IMR-90 (cell line): ENCODE measurements at regions not wholly inside any gene's neighbourhood (a gene's known extent, or its start where the extent isn't known, plus 50 kb on each side); places are given as distances from the start of the nearest gene placed in this dataset.

Experiments used
- ATAC-seq: fragments of 200-7000 bp; cut with Tn5 transposase; 2 replicates; pipeline ENCODE4 v1.9.1; 2020; ENCODE audit warnings: low read depth, mild to moderate bottlenecking, moderate library complexity
- BruUV-seq: library from RNA; stranded (reverse); fragments of 400-500 nt; replicated peaks from 2 replicates; lab custom pipeline; 2021; lab: Mats Ljungman, UMichigan
- CTCF ChIA-PET: fragments of 300-600 bp; formaldehyde crosslinking; extraction: SDS; loops from one replicate; lab custom pipeline; 2021; ENCODE audit warnings: antibody characterized with exemption; lab: Yijun Ruan, JAX
- POLR2A ChIA-PET: fragments of 300-600 bp; sonication (Branson Sonifier 250); formaldehyde crosslinking; loops from one replicate; lab custom pipeline; 2022; ENCODE audit warnings: antibody characterized with exemption; ENCODE audit not compliant: unreplicated experiment; lab: Charles Lee
- DNase-seq: peaks from one replicate; pipeline ENCODE4 v3.0.0; 2013
- H2AFZ ChIP-seq: replicated peaks from 2 replicates; pipeline ENCODE3; 2013; ENCODE audit warnings: low read length, mild to moderate bottlenecking; ENCODE audit not compliant: poor library complexity
- H2AK5ac ChIP-seq: 2 replicates; pipeline ENCODE4 v1.6.1; 2013; ENCODE audit warnings: low read depth, low read length, inconsistent platforms
- H2AK9ac ChIP-seq: replicated peaks from 2 replicates; pipeline ENCODE3; 2013; ENCODE audit warnings: mild to moderate bottlenecking, low read depth, low read length, moderate library complexity; ENCODE audit not compliant: poor library complexity
- H2BK120ac ChIP-seq: 2 replicates; pipeline ENCODE4 v1.6.1; 2013; ENCODE audit warnings: low read depth, low read length, inconsistent platforms
- H2BK15ac ChIP-seq: 3 replicates; pipeline ENCODE4 v1.6.1; 2013; ENCODE audit warnings: low read depth, low read length, inconsistent platforms
- H2BK20ac ChIP-seq: 2 replicates; pipeline ENCODE4 v1.6.1; 2013; ENCODE audit warnings: low read depth, mild to moderate bottlenecking, inconsistent platforms, low read length, moderate library complexity
- H2BK5ac ChIP-seq: 2 replicates; pipeline ENCODE4 v1.6.1; 2013; ENCODE audit warnings: mild to moderate bottlenecking, low read depth, low read length, inconsistent platforms; ENCODE audit not compliant: poor library complexity, severe bottlenecking
- H3K14ac ChIP-seq: replicated peaks from 2 replicates; pipeline ENCODE4 v1.6.1; 2013; ENCODE audit warnings: low read depth, low read length, inconsistent platforms
- H3K18ac ChIP-seq: 2 replicates; pipeline ENCODE4 v1.6.1; 2013; ENCODE audit warnings: low read depth, low read length, control low read depth
- H3K23ac ChIP-seq: 2 replicates; pipeline ENCODE4 v1.6.1; 2013; ENCODE audit warnings: low read depth, low read length, inconsistent platforms
- H3K27ac ChIP-seq: 2 replicates; pipeline ENCODE4 v1.5.1; 2013; ENCODE audit warnings: mild to moderate bottlenecking, control low read depth, low read length; ENCODE audit not compliant: insufficient read depth
- H3K27me3 ChIP-seq: 2 replicates; pipeline ENCODE4 v1.6.1; 2013; ENCODE audit warnings: low read length; ENCODE audit not compliant: control insufficient read depth, insufficient read depth
- H3K36me3 ChIP-seq: 2 replicates; pipeline ENCODE4 v1.6.1; 2013; ENCODE audit warnings: low read length, mixed read lengths; ENCODE audit not compliant: control insufficient read depth, insufficient read depth
- H3K4ac ChIP-seq: 2 replicates; pipeline ENCODE4 v1.6.1; 2013; ENCODE audit warnings: low read depth, low read length, inconsistent platforms
- H3K4me1 ChIP-seq: 2 replicates; pipeline ENCODE4 v1.6.1; 2013; ENCODE audit warnings: low read length, mixed read lengths; ENCODE audit not compliant: control insufficient read depth, insufficient read depth
- H3K4me2 ChIP-seq: 2 replicates; pipeline ENCODE4 v1.6.1; 2013; ENCODE audit warnings: low read depth, mild to moderate bottlenecking, control low read depth, low read length, moderate library complexity
- H3K4me3 ChIP-seq: 2 replicates; pipeline ENCODE4 v1.5.1; 2013; ENCODE audit warnings: low read depth, mild to moderate bottlenecking, control low read depth, low read length, moderate library complexity; ENCODE audit not compliant: insufficient read depth
- H3K56ac ChIP-seq: 2 replicates; pipeline ENCODE4 v1.6.1; 2013; ENCODE audit warnings: low read length, inconsistent platforms; ENCODE audit not compliant: insufficient read depth; ENCODE audit errors: extremely low read depth
- H3K79me1 ChIP-seq, 2 experiments: 2 replicates each; pipeline ENCODE4 v1.6.1; 2013; ENCODE audit warnings: low read length in 2 of 2, inconsistent platforms in 1 of 2, low read depth in 1 of 2
- H3K9ac ChIP-seq: 2 replicates; pipeline ENCODE4 v1.6.1; 2013; ENCODE audit warnings: low read depth, low read length, control low read depth
- H3K9me1 ChIP-seq: 2 replicates; pipeline ENCODE4 v1.6.1; 2013; ENCODE audit warnings: low read length, inconsistent platforms; ENCODE audit not compliant: insufficient read depth
- H3K9me3 ChIP-seq: 2 replicates; pipeline ENCODE4 v1.6.1; 2013; ENCODE audit warnings: low read length; ENCODE audit not compliant: control insufficient read depth, insufficient read depth
- H4K20me1 ChIP-seq: 2 replicates; pipeline ENCODE4 v1.6.1; 2013; ENCODE audit warnings: low read length, inconsistent platforms; ENCODE audit not compliant: insufficient read depth
- H4K5ac ChIP-seq: 2 replicates; pipeline ENCODE4 v1.6.1; 2013; ENCODE audit warnings: mild to moderate bottlenecking, low read depth, low read length, control low read depth
- H4K8ac ChIP-seq, 2 experiments: 2 replicates each; pipeline ENCODE4 v1.6.1; 2013; ENCODE audit warnings: low read depth in 2 of 2, low read length in 2 of 2, control low read depth in 1 of 2, inconsistent platforms in 1 of 2
- H4K91ac ChIP-seq: 2 replicates; pipeline ENCODE4 v1.6.1; 2013; ENCODE audit warnings: low read depth, low read length, inconsistent platforms; ENCODE audit not compliant: insufficient read depth
- CEBPB ChIP-seq: IDR thresholded peaks from 2 replicates; pipeline ENCODE4 v1.6.1; 2012; ENCODE audit warnings: low read depth, low read length, improper control_type of control experiment
- CHD1 ChIP-seq: IDR thresholded peaks from 2 replicates; pipeline ENCODE4 v1.6.1; 2012; ENCODE audit warnings: low read depth, low read length, improper control_type of control experiment
- WGBS, 2 experiments: methylation state at CpG; one replicate each; pipeline versions ENCODE4 v1.1.5 to v1.1.7; 2013; ENCODE audit warnings: missing lambda C conversion rate in 2 of 2; ENCODE audit not compliant: insufficient read length in 1 of 2; ENCODE audit errors: extremely low coverage in 2 of 2; 5-methylcytosine and 5-hydroxymethylcytosine counted together
- dilution Hi-C: fragments of 300-500 bp; cut with HindIII; formaldehyde crosslinking; loops from one replicate; pipeline ENCODE4 v1.14.3; 2018; ENCODE audit warnings: low sequenced_read_pairs; ENCODE audit not compliant: unreplicated experiment
- in situ Hi-C: fragments of 300-500 bp; cut with MboI; formaldehyde crosslinking; loops from 3 replicates; pipeline ENCODE4 v1.14.3; 2019; ENCODE audit warnings: low sequenced_read_pairs, inconsistent platforms, mixed read lengths
- intact Hi-C: fragments of 100-400 bp; cut with micrococcal nuclease; formaldehyde crosslinking; loops from 2 replicates; pipeline ENCODE4 v1.10.0; 2022

DNA sequence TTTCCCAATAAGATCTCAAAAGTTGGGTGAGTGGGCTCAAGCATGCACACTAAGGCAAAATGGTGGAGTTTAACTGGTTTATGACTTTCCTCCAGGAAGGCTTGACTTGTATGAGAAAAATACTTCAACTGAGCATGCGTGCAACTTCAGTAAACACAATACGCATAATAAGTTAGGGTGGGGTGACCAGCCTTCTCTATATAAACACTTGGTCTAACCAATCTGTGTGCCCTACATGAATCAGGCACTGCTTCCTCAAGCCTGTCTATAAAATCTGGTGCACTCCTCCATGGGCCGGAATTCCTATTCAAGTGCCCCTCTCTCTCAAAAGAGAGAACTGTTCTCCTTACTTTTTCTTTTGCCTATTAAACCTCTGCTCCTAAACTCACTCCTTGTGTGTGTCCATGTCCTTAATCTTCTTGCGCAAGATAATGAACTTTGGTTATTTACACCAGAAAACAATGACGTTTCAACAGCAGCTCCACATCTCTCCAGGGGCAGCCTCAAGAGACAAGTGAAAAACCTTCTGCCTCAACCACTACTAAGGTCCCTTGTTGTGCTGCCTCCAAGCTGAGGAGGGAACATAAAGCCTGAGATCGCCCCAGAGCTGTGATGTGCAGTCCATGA lies 352.6 kb downstream of the CAAP1 start:
- Histone ChIP-seq H3K18ac (no peak overlapping the region), H3K9ac (no peak overlapping the region), H3K23ac (no peak overlapping the region), H3K4me2 (no peak overlapping the region), H3K27me3 (no peaks in the 10 kb centered on the region), H4K91ac (no peak overlapping the region), H3K27ac (no peak overlapping the region), H2AK5ac (no peak overlapping the region), H3K56ac (no peak overlapping the region), H3K4me3 (no peak overlapping the region), H2BK15ac (no peak overlapping the region), H4K8ac (no peak overlapping the region), H2BK5ac (no peak overlapping the region), H3K9me3 (peaks cover 8% of the 10 kb centered on the region; the same call in 1 of the 2 replicates), H3K4me1 (no peaks in the 10 kb centered on the region), H2BK20ac (no peak overlapping the region), H2BK120ac (no peak overlapping the region), H2AFZ (no peak overlapping the region), H3K9me1 (no peaks in the 10 kb centered on the region), H3K79me1 (no peaks in the 10 kb centered on the region), H2AK9ac (no peak overlapping the region), H3K14ac (no peak overlapping the region), H3K36me3 (no peaks in the 10 kb centered on the region), H4K5ac (no peak overlapping the region), H3K4ac (no peak overlapping the region), H4K20me1 (no peaks in the 10 kb centered on the region)
- intact Hi-C loops, result no loop called here
- dilution Hi-C loops, result no loop called here
- TF ChIP-seq CHD1 (no peak), CEBPB (0 out of 2 replicates have a peak, but pooled peaks have one; percentile 32)
- in situ Hi-C loops, result no loop called here
- CTCF ChIA-PET, result no interaction called here
- 40% methylated on average over 1 of the region's 6 CpGs; no CpG with 5 or more reads in 1 of the 2 experiments for WGBS, 2 experiments
- BruUV-seq, result no TSS peak
- ATAC-seq, result no peak
- POLR2A ChIA-PET, result no interaction called here
- DNase-seq, result no peak
